A549 (cell line): ENCODE measurements at regions not wholly inside any gene's neighbourhood (a gene's known extent, or its start where the extent isn't known, plus 50 kb on each side); places are given as distances from the start of the nearest gene placed in this dataset.

Source experiments
- ATAC-seq, 2 experiments: fragments of 200-7000 bp in 1 of 2; fragments of >200 bp in 1 of 2; cut with Nextera tagmentation in 1 of 2; cut with Tn5 transposase in 1 of 2; 3 replicates each; pipeline versions ENCODE4 v1.8.0 to v1.9.1; 2018 to 2020; ENCODE audit warnings: mild to moderate bottlenecking in 1 of 2, moderate library complexity in 1 of 2
- CTCF ChIA-PET: fragments of 300-600 bp; sonication (Branson Sonifier 250); formaldehyde crosslinking; extraction: SDS; loops from one replicate; lab custom pipeline; 2021; ENCODE audit warnings: antibody characterized with exemption, inconsistent platforms; lab: Yijun Ruan, JAX
- POLR2A ChIA-PET: fragments of 350-600 bp; formaldehyde crosslinking; extraction: SDS; loops from one replicate; lab custom pipeline; 2021; ENCODE audit warnings: antibody characterized with exemption, inconsistent platforms; lab: Yijun Ruan, JAX
- DNase-seq, 2 experiments: peaks; one replicate each; pipeline versions ENCODE4 v3.0.0 to v3.0.0-alpha.2; 2011 to 2016; ENCODE audit warnings: low read depth in 1 of 2, low spot score in 1 of 2
- FAIRE-seq: peaks from 2 replicates; lab custom pipeline; 2011; peaks lifted over from hg19 to GRCh38; lab: Jason Lieb, UNC
- H3K27ac ChIP-seq, 2 experiments: fragments of >200 bp; sonication (Bioruptor Twin); formaldehyde crosslinking; 3 replicates each; pipeline ENCODE4 v1.5.1; 2016 to 2017
- H3K4me1 ChIP-seq: fragments of >200 bp; sonication (Bioruptor Twin); formaldehyde crosslinking; 3 replicates; pipeline ENCODE4 v1.6.1; 2016
- H3K4me2 ChIP-seq: fragments of >200 bp; sonication (Bioruptor Twin); formaldehyde crosslinking; 3 replicates; pipeline ENCODE4 v1.6.1; 2016
- H3K4me3 ChIP-seq: fragments of >200 bp; sonication (Bioruptor Twin); formaldehyde crosslinking; 3 replicates; pipeline ENCODE4 v1.5.1; 2016
- H3K9me3 ChIP-seq: fragments of >200 bp; sonication (Bioruptor Twin); formaldehyde crosslinking; 3 replicates; pipeline ENCODE4 v1.6.1; 2016
- E2F6 ChIP-seq: IDR thresholded peaks from 2 replicates; pipeline ENCODE4 v1.6.1; 2012; ENCODE audit warnings: low read depth, borderline replicate concordance
- EHF ChIP-seq: fragments of 250-450 bp; sonication (Bioruptor Pico); IDR thresholded peaks from 2 replicates; pipeline ENCODE4 v1.5.0; 2020; ENCODE audit warnings: mild to moderate bottlenecking
- EP300 ChIP-seq, 2 experiments: fragments of >200 bp; sonication (Bioruptor Twin); formaldehyde crosslinking; IDR thresholded peaks; 2 replicates in 1 of 2; 3 replicates in 1 of 2; pipeline ENCODE4 v1.6.1; 2016 to 2017
- GATA3 ChIP-seq: IDR thresholded peaks from 2 replicates; pipeline ENCODE4 v1.6.1; 2012; ENCODE audit warnings: borderline replicate concordance
- HOXB13 ChIP-seq: fragments of 250-450 bp; sonication (Bioruptor Pico); IDR thresholded peaks from 2 replicates; pipeline ENCODE4 v1.5.0; 2020; ENCODE audit warnings: low read depth, mild to moderate bottlenecking, moderate library complexity
- HOXB5 ChIP-seq: fragments of 250-450 bp; sonication (Bioruptor Pico); IDR thresholded peaks from 2 replicates; pipeline ENCODE4 v1.5.0; 2020; ENCODE audit warnings: mild to moderate bottlenecking, moderate library complexity
- KDM1A ChIP-seq: fragments of 200-600 bp; sonication (generic); IDR thresholded peaks from 2 replicates; pipeline ENCODE4 v1.6.1; 2016; ENCODE audit warnings: low read depth, mild to moderate bottlenecking
- KDM5A ChIP-seq: fragments of 200-600 bp; sonication (generic); IDR thresholded peaks from 2 replicates; pipeline ENCODE4 v1.6.1; 2016; ENCODE audit warnings: antibody characterized with exemption, mild to moderate bottlenecking
- MAFK ChIP-seq: fragments of 450-650 bp; IDR thresholded peaks from 2 replicates; pipeline ENCODE4 v1.6.1; 2014; ENCODE audit not compliant: partially characterized antibody
- MYC ChIP-seq: IDR thresholded peaks from 2 replicates; pipeline ENCODE4 v1.6.1; 2012; ENCODE audit warnings: mild to moderate bottlenecking, inconsistent platforms, low read length, improper control_type of control experiment, borderline replicate concordance
- NFE2L2 ChIP-seq: fragments of 150-350 bp; conservative IDR thresholded peaks from 2 replicates; pipeline ENCODE4 v1.6.1; 2014; ENCODE audit warnings: low read length
- RAD21 ChIP-seq, 2 experiments: fragments of >200 bp in 1 of 2; sonication (Bioruptor Twin) in 1 of 2; formaldehyde crosslinking in 1 of 2; IDR thresholded peaks in 1 of 2; conservative IDR thresholded peaks in 1 of 2; 2 replicates in 1 of 2; 3 replicates in 1 of 2; pipeline ENCODE4 v1.6.1; 2012 to 2018; ENCODE audit warnings: inconsistent platforms in 1 of 2
- RCOR1 ChIP-seq: fragments of 150-350 bp; IDR thresholded peaks from 2 replicates; pipeline ENCODE4 v1.6.1; 2014; ENCODE audit warnings: antibody characterized with exemption, low read length, low read depth
- RFX5 ChIP-seq: fragments of 450-650 bp; IDR thresholded peaks from 2 replicates; pipeline ENCODE4 v1.7.1; 2014; ENCODE audit warnings: antibody characterized with exemption, mild to moderate bottlenecking, moderate library complexity
- SMC3 ChIP-seq: fragments of >200 bp; sonication (Bioruptor Twin); formaldehyde crosslinking; IDR thresholded peaks from 3 replicates; pipeline ENCODE4 v1.6.1; 2018; ENCODE audit warnings: inconsistent platforms
- TP53 ChIP-seq: fragments of 250-450 bp; sonication (Bioruptor Pico); IDR thresholded peaks from 2 replicates; pipeline ENCODE4 v1.5.0; 2021; ENCODE audit warnings: mild to moderate bottlenecking, moderate library complexity
- ZNF302 ChIP-seq: fragments of 250-450 bp; sonication (Bioruptor Pico); IDR thresholded peaks from 2 replicates; pipeline ENCODE4 v1.9.0; 2021; ENCODE audit warnings: inconsistent platforms, mild to moderate bottlenecking, moderate library complexity
- ZSCAN20 ChIP-seq: fragments of 250-450 bp; sonication (Bioruptor Pico); IDR thresholded peaks from 2 replicates; pipeline ENCODE4 v1.8.0; 2022; ENCODE audit warnings: mild to moderate bottlenecking, moderate library complexity
- WGBS: methylation state at CpG from one replicate; pipeline ENCODE4 v1.1.6; 2017; ENCODE audit errors: missing lambda C conversion rate; 5-methylcytosine and 5-hydroxymethylcytosine counted together
- TF ChIP-seq, protein P1 (sequence below): fragments of >200 bp; sonication (Bioruptor Twin); formaldehyde crosslinking; IDR thresholded peaks from 3 replicates; pipeline ENCODE4 v1.5.1; 2016
- TF ChIP-seq, protein P2 (sequence below): fragments of >200 bp; sonication (Bioruptor Twin); formaldehyde crosslinking; IDR thresholded peaks from 2 replicates; pipeline ENCODE4 v1.6.1; 2016
- TF ChIP-seq, protein P3 (sequence below): fragments of 200-600 bp; sonication (generic); IDR thresholded peaks from 2 replicates; pipeline ENCODE4 v1.6.1; 2016; ENCODE audit warnings: antibody characterized with exemption, mild to moderate bottlenecking, moderate library complexity

DNA sequence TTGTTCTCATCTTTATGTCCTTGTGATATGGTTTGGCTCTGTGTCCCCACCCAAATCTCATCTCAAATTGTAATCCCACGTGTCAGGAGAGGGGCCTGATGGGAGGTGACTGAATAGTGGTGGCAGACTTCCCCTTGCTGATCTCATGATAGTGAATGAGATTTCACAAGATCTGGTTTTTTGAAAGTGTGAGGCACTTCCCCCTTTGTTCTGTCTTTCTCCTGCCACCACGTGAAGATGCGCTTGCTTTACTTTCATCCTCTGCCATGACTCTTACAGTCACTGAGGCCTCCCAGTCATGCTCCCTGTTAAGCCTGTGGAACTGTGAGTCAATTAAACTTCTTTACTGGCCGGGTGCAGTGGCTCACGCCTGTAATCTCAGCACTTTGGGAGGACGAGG lies 161.0 kb downstream of the HERPUD2 start:
- Histone ChIP-seq H3K4me3 (no peak overlapping the region), H3K4me1 (no peaks in the 10 kb centered on the region), H3K9me3 (no peaks in the 10 kb centered on the region), H3K4me2 (no peak overlapping the region), H3K27ac (no peak overlapping the region)
- no peak for ATAC-seq
- FAIRE-seq, result no peak
- TF ChIP-seq, protein P1, sequence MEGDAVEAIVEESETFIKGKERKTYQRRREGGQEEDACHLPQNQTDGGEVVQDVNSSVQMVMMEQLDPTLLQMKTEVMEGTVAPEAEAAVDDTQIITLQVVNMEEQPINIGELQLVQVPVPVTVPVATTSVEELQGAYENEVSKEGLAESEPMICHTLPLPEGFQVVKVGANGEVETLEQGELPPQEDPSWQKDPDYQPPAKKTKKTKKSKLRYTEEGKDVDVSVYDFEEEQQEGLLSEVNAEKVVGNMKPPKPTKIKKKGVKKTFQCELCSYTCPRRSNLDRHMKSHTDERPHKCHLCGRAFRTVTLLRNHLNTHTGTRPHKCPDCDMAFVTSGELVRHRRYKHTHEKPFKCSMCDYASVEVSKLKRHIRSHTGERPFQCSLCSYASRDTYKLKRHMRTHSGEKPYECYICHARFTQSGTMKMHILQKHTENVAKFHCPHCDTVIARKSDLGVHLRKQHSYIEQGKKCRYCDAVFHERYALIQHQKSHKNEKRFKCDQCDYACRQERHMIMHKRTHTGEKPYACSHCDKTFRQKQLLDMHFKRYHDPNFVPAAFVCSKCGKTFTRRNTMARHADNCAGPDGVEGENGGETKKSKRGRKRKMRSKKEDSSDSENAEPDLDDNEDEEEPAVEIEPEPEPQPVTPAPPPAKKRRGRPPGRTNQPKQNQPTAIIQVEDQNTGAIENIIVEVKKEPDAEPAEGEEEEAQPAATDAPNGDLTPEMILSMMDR, result no peak
- 0 out of 5 replicates have a peak, but pooled peaks of 1 of the 2 experiments have one; percentile 6 for TF ChIP-seq EP300 (IDR thresholded peaks at IDR 0.05)
- 49% methylated on average over 6 of the region's 6 CpGs for WGBS
- no peak for DNase-seq
- CTCF ChIA-PET, result interaction anchor here (0.9 to 1.1 kb wide), 2 partner anchors 13 to 50 kb away, joined by 3 to 4 read pairs; no protein-coding TSS in a partner anchor
- POLR2A ChIA-PET, result no interaction called here

- POLR2A ChIA-PET, result no interaction called here
Measured at GRCh38 chr7:35530124-35531109, 164.5 kb downstream of the HERPUD2 start.

More at GRCh38 chr7:35530124-35531109, 164.5 kb downstream of the HERPUD2 start:
- no peaks in the 10 kb centered on the region for H3K9me3 ChIP-seq
- H3K27ac ChIP-seq, result no peak overlapping the region
- ATAC-seq, result no peak
- no peaks in the 10 kb centered on the region for H3K4me1 ChIP-seq
- TF ChIP-seq ZSCAN20 (CRISPR knock-in tag), result no peak
- TF ChIP-seq, protein P2, sequence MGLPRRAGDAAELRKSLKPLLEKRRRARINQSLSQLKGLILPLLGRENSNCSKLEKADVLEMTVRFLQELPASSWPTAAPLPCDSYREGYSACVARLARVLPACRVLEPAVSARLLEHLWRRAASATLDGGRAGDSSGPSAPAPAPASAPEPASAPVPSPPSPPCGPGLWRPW, result no peak
- TF ChIP-seq GATA3, result no peak
- no peak for TF ChIP-seq MYC
- no peak for TF ChIP-seq RFX5
- TF ChIP-seq MAFK, result no peak
- no peak for TF ChIP-seq EHF
- TF ChIP-seq HOXB5 (CRISPR knock-in tag), result no peak
- TF ChIP-seq TP53, result no peak
- TF ChIP-seq KDM5A, result no peak
- TF ChIP-seq RAD21 (conservative IDR thresholded peaks at IDR 0.05 in 1 of 2, IDR thresholded peaks at IDR 0.05 in 1 of 2), result no peak
- no peak for TF ChIP-seq KDM1A
- no peak for TF ChIP-seq NFE2L2
- no peak for TF ChIP-seq SMC3
- no peak for TF ChIP-seq E2F6
- TF ChIP-seq, protein P3, sequence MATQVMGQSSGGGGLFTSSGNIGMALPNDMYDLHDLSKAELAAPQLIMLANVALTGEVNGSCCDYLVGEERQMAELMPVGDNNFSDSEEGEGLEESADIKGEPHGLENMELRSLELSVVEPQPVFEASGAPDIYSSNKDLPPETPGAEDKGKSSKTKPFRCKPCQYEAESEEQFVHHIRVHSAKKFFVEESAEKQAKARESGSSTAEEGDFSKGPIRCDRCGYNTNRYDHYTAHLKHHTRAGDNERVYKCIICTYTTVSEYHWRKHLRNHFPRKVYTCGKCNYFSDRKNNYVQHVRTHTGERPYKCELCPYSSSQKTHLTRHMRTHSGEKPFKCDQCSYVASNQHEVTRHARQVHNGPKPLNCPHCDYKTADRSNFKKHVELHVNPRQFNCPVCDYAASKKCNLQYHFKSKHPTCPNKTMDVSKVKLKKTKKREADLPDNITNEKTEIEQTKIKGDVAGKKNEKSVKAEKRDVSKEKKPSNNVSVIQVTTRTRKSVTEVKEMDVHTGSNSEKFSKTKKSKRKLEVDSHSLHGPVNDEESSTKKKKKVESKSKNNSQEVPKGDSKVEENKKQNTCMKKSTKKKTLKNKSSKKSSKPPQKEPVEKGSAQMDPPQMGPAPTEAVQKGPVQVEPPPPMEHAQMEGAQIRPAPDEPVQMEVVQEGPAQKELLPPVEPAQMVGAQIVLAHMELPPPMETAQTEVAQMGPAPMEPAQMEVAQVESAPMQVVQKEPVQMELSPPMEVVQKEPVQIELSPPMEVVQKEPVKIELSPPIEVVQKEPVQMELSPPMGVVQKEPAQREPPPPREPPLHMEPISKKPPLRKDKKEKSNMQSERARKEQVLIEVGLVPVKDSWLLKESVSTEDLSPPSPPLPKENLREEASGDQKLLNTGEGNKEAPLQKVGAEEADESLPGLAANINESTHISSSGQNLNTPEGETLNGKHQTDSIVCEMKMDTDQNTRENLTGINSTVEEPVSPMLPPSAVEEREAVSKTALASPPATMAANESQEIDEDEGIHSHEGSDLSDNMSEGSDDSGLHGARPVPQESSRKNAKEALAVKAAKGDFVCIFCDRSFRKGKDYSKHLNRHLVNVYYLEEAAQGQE, result no peak
- TF ChIP-seq RCOR1, result no peak
- no peak for TF ChIP-seq HOXB13 (CRISPR knock-in tag)
- no peak for TF ChIP-seq ZNF302 (CRISPR knock-in tag)
- TF ChIP-seq, all 56 proteins: peak for 0
- DNase-seq (no peak), FAIRE-seq (no peak)
- WGBS, result 69% methylated on average over 13 of the region's 16 CpGs
- H3K4me3 ChIP-seq, result no peak overlapping the region
- CTCF ChIA-PET, result interaction anchor here (2.4 kb wide), 1 partner anchor 10 kb away, joined by 16 read pairs; no protein-coding TSS in a partner anchor
- no peak overlapping the region for H3K4me2 ChIP-seq
